ENCODE measurements at regions not wholly inside any gene's neighbourhood (a gene's known extent, or its start where the extent isn't known, plus 50 kb on each side); places are given as distances from the start of the nearest gene placed in this dataset.
"Not testable (repeated sequence)": the region's sequence is repeated elsewhere in the genome, so short reads cannot be mapped to it uniquely, and the experiment has no call there.

DNA sequence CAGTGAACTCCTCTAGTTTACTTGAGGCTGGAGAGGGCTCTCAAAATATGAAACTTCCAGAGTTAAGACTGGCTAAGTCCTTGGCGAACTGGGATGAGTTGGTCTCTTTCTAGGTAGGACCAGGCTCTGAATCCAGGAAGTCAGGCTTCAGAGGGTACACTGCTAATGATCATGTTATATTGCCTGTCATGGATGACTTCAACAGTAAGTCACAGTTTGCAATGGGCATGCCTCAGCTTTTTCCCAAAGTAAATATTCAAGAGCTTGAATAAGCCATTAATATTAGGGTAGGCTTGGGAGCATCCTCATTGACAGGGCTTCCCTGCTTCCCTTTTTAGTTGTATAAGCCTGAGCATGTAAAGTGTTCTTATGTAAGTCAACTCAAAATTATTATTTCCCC lies 61.7 kb upstream of the PTHLH start:
- Histone ChIP-seq H3K4me1 (ENCODE audit: control insufficient read depth in 2 of 2, insufficient read depth in 2 of 2, low read length in 1 of 2) (no peaks in the 10 kb centered on the region), H3K27me3 (ENCODE audit: control insufficient read depth in 1 of 2, insufficient read depth in 2 of 2, low read length in 2 of 2) (no peaks in the 10 kb centered on the region), H3K9me3 (ENCODE audit: control insufficient read depth in 2 of 2, insufficient read depth in 1 of 2, low read depth in 1 of 2, low read length in 1 of 2) (no peaks in the 10 kb centered on the region), H3K27ac (ENCODE audit: low read depth in 2 of 2, low read length in 1 of 2) (no peak overlapping the region), H3K36me3 (ENCODE audit: control insufficient read depth in 2 of 2, insufficient read depth in 2 of 2, low read length in 1 of 2) (no peaks in the 10 kb centered on the region), H3K4me3 (ENCODE audit: low read depth in 1 of 2, low read length in 2 of 2) (no peak overlapping the region)
- WGBS, 2 donors, result 70 to 74% methylated on average over 1 of the region's 1 CpG

DNA sequence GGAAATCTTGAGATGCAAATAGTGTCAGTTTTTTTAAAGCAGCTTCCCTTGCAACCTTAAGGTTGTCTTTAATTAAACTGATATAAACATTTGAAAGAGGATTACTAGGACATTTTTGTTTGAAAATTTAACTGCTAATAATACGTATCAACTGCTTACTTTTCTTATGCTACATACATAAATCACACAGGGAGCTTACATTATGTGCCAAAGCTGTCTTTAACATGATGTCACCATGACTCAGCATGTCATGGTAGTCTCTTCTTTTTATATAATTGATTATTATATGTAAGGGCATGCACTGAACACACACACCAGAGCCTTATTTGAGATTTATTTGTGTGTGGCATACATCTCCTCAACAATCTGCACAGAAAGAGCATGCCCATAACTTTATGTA lies 63.0 kb upstream of the PTHLH start:
- Histone ChIP-seq H3K4me3 (ENCODE audit: low read depth in 1 of 2, low read length in 2 of 2) (no peak overlapping the region), H3K27ac (ENCODE audit: low read depth in 2 of 2, low read length in 1 of 2) (no peak overlapping the region), H3K27me3 (ENCODE audit: control insufficient read depth in 1 of 2, insufficient read depth in 2 of 2, low read length in 2 of 2) (no peaks in the 10 kb centered on the region), H3K36me3 (ENCODE audit: control insufficient read depth in 2 of 2, insufficient read depth in 2 of 2, low read length in 1 of 2) (no peaks in the 10 kb centered on the region), H3K9me3 (ENCODE audit: control insufficient read depth in 2 of 2, insufficient read depth in 1 of 2, low read depth in 1 of 2, low read length in 1 of 2) (no peaks in the 10 kb centered on the region), H3K4me1 (ENCODE audit: control insufficient read depth in 2 of 2, insufficient read depth in 2 of 2, low read length in 1 of 2) (no peaks in the 10 kb centered on the region)
- 19 to 40% methylated on average over 1 of the region's 1 CpG for WGBS, 2 donors

GRCh38 chr12:28036940-28037339 lies 64.4 kb upstream of the PTHLH start:
- H3K36me3 ChIP-seq (ENCODE audit: control insufficient read depth in 2 of 2, insufficient read depth in 2 of 2, low read length in 1 of 2), result no peaks in the 10 kb centered on the region
- H3K4me3 ChIP-seq (ENCODE audit: low read depth in 1 of 2, low read length in 2 of 2), result no peak overlapping the region
- no peak overlapping the region for H3K27ac ChIP-seq (ENCODE audit: low read depth in 2 of 2, low read length in 1 of 2)
- WGBS, 2 donors, result 87 to 93% methylated on average over 3 of the region's 3 CpGs
- no peaks in the 10 kb centered on the region for H3K27me3 ChIP-seq (ENCODE audit: control insufficient read depth in 1 of 2, insufficient read depth in 2 of 2, low read length in 2 of 2)
- H3K9me3 ChIP-seq (ENCODE audit: control insufficient read depth in 2 of 2, insufficient read depth in 1 of 2, low read depth in 1 of 2, low read length in 1 of 2), result no peaks in the 10 kb centered on the region
- no peaks in the 10 kb centered on the region for H3K4me1 ChIP-seq (ENCODE audit: control insufficient read depth in 2 of 2, insufficient read depth in 2 of 2, low read length in 1 of 2)

GRCh38 chr12:28040246-28040645 lies 67.7 kb upstream of the PTHLH start:
- H3K4me1 ChIP-seq (ENCODE audit: control insufficient read depth in 2 of 2, insufficient read depth in 2 of 2, low read length in 1 of 2), result no peaks in the 10 kb centered on the region
- no peak overlapping the region for H3K4me3 ChIP-seq (ENCODE audit: low read depth in 1 of 2, low read length in 2 of 2)
- H3K27me3 ChIP-seq (ENCODE audit: control insufficient read depth in 1 of 2, insufficient read depth in 2 of 2, low read length in 2 of 2), result no peaks in the 10 kb centered on the region
- H3K9me3 ChIP-seq (ENCODE audit: control insufficient read depth in 2 of 2, insufficient read depth in 1 of 2, low read depth in 1 of 2, low read length in 1 of 2), result no peaks in the 10 kb centered on the region
- no peaks in the 10 kb centered on the region for H3K36me3 ChIP-seq (ENCODE audit: control insufficient read depth in 2 of 2, insufficient read depth in 2 of 2, low read length in 1 of 2)
- WGBS, 2 donors, result 88 to 90% methylated on average over 2 of the region's 2 CpGs
- H3K27ac ChIP-seq (ENCODE audit: low read depth in 2 of 2, low read length in 1 of 2), result no peak overlapping the region

DNA sequence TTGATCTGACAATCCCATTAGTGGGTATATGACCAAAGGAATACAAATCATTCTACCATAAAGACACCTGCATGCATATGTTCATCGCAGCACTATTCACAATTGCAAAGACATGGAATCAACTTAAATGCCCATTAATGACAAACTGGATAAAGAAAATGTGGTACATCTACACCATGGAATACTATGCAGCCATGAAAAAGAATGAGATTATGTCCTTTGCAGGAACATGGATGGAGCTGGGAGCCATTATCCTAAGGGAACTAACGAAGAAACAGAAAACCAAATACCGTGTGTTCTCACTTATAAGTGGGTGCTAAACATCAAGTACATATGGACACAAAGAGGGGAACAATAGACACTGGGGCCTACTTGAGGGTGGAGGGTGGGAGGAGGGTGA lies 74.1 kb upstream of the PTHLH start:
- not testable (repeated sequence) for H3K27me3 ChIP-seq (ENCODE audit: control insufficient read depth in 1 of 2, insufficient read depth in 2 of 2, low read length in 2 of 2); H3K4me3 ChIP-seq (ENCODE audit: low read depth in 1 of 2, low read length in 2 of 2); H3K36me3 ChIP-seq (ENCODE audit: control insufficient read depth in 2 of 2, insufficient read depth in 2 of 2, low read length in 1 of 2); H3K27ac ChIP-seq (ENCODE audit: low read depth in 2 of 2, low read length in 1 of 2); H3K9me3 ChIP-seq (ENCODE audit: control insufficient read depth in 2 of 2, insufficient read depth in 1 of 2, low read depth in 1 of 2, low read length in 1 of 2); H3K4me1 ChIP-seq (ENCODE audit: control insufficient read depth in 2 of 2, insufficient read depth in 2 of 2, low read length in 1 of 2)
- 86 to 95% methylated on average over 3 of the region's 3 CpGs for WGBS, 2 donors

- Histone ChIP-seq H3K4me1 (ENCODE audit: control insufficient read depth in 2 of 2, insufficient read depth in 2 of 2, low read length in 1 of 2) (peaks cover 0 to 4% of the 10 kb centered on the region in 2 donors), H3K27ac (ENCODE audit: low read depth in 2 of 2, low read length in 1 of 2) (peak overlapping the region in 1 of 2 donors; percentile 4), H3K27me3 (ENCODE audit: control insufficient read depth in 1 of 2, insufficient read depth in 2 of 2, low read length in 2 of 2) (no peaks in the 10 kb centered on the region), H3K4me3 (ENCODE audit: low read depth in 1 of 2, low read length in 2 of 2) (no peak overlapping the region), H3K9me3 (ENCODE audit: control insufficient read depth in 2 of 2, insufficient read depth in 1 of 2, low read depth in 1 of 2, low read length in 1 of 2) (no peaks in the 10 kb centered on the region), H3K36me3 (ENCODE audit: control insufficient read depth in 2 of 2, insufficient read depth in 2 of 2, low read length in 1 of 2) (no peaks in the 10 kb centered on the region)
- 57 to 73% methylated on average over 2 of the region's 2 CpGs for WGBS, 2 donors
These were observed 78.1 kb upstream of the PTHLH start for GRCh38 chr12:28050606-28051005.

DNA sequence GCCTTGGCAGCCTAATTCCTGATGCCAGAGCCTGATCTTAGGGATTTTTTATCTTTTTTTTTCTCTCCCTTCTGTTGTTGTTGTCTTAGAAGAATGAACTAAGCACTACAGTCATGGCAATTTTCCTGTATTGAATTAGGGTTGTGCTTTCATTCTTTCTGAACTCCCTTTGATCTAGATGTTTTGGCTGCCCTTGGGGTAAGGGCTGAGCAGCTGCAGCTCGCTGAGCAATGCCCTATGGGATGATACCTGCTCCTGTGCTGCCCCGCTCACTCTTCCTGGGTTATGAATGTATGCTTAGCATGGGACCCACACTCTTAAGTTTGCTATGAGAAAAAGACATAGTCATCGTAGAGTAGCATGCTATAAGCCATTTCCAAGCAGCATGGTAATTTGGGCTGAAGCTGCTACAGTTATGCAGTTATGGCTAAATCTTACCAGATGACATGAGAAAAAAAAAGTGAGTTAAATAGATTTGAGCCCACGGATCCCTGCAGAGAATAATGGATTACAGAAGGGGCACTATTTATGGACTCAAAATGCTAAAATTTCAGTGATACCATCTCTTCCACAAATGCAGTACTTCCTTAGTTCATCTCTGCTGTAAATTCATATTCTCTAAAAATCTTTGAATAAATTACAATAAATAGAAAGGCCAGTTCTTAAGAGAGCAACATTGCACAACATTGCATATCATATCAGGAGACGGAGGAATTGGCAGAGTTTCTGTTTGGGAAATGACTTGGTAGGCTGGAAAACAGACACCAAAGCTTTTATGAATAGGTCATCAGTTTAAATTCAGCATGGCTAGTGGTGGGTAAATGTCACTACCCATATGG lies 79.2 kb upstream of the PTHLH start:
- H3K27me3 ChIP-seq (ENCODE audit: control insufficient read depth in 1 of 2, insufficient read depth in 2 of 2, low read length in 2 of 2), result no peaks in the 10 kb centered on the region
- no peak overlapping the region for H3K27ac ChIP-seq (ENCODE audit: low read depth in 2 of 2, low read length in 1 of 2)
- no peak overlapping the region for H3K4me3 ChIP-seq (ENCODE audit: low read depth in 1 of 2, low read length in 2 of 2)
- no peaks in the 10 kb centered on the region for H3K9me3 ChIP-seq (ENCODE audit: control insufficient read depth in 2 of 2, insufficient read depth in 1 of 2, low read depth in 1 of 2, low read length in 1 of 2)
- WGBS, 2 donors, result 46 to 56% methylated on average over 5 of the region's 5 CpGs
- peaks cover 0 to 4% of the 10 kb centered on the region in 2 donors for H3K4me1 ChIP-seq (ENCODE audit: control insufficient read depth in 2 of 2, insufficient read depth in 2 of 2, low read length in 1 of 2)
- no peaks in the 10 kb centered on the region for H3K36me3 ChIP-seq (ENCODE audit: control insufficient read depth in 2 of 2, insufficient read depth in 2 of 2, low read length in 1 of 2)

DNA sequence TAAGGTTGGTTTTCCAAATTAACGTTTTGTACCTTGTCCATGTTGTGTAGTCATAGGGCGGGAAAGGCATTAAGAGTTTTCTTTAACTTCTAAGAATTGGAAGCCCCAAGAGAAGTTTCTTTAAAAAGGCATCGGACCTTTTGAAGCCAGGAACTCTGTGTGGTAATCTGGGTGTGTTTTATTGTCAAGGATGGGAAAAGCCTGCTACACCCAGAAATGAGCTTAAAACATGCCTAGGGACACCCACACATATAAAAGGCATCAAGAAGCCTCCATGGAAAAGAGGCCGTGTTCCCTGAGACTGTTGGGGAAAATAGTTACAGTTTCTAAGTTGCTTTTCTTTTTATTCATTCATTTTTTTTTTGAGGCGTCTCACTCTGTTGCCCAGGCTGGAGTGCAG lies 81.0 kb upstream of the PTHLH start:
- peaks cover 0 to 4% of the 10 kb centered on the region in 2 donors for H3K4me1 ChIP-seq (ENCODE audit: control insufficient read depth in 2 of 2, insufficient read depth in 2 of 2, low read length in 1 of 2)
- peak overlapping the region in 1 of 2 donors; percentile 26 for H3K27ac ChIP-seq (ENCODE audit: low read depth in 2 of 2, low read length in 1 of 2)
- no peaks in the 10 kb centered on the region for H3K9me3 ChIP-seq (ENCODE audit: control insufficient read depth in 2 of 2, insufficient read depth in 1 of 2, low read depth in 1 of 2, low read length in 1 of 2)
- WGBS, 2 donors, result 55 to 73% methylated on average over 5 of the region's 5 CpGs
- no peaks in the 10 kb centered on the region for H3K27me3 ChIP-seq (ENCODE audit: control insufficient read depth in 1 of 2, insufficient read depth in 2 of 2, low read length in 2 of 2)
- no peak overlapping the region for H3K4me3 ChIP-seq (ENCODE audit: low read depth in 1 of 2, low read length in 2 of 2)
- H3K36me3 ChIP-seq (ENCODE audit: control insufficient read depth in 2 of 2, insufficient read depth in 2 of 2, low read length in 1 of 2), result no peaks in the 10 kb centered on the region

DNA sequence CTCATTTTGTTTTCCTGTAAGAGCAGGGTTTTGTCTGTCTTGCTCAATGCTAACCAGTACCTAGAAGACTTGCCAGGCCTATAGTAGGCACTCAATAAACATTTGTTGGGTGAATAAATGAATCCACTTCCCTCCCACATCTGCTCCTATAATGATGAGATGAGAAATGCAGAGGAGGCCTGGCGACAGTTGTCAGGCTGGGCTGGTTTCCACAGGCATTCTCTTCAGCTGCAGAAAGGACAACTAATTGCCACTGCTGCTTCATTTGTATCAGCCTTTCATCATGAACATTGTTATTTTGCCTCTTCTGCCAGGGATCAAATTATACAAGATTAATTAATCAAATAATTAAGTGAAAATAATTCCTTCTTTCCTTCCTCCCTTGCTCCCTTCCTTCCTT lies 82.0 kb upstream of the PTHLH start:
- no peak overlapping the region for H3K27ac ChIP-seq (ENCODE audit: low read depth in 2 of 2, low read length in 1 of 2)
- 69 to 95% methylated on average over 1 of the region's 1 CpG for WGBS, 2 donors
- peaks cover 0 to 4% of the 10 kb centered on the region in 2 donors for H3K4me1 ChIP-seq (ENCODE audit: control insufficient read depth in 2 of 2, insufficient read depth in 2 of 2, low read length in 1 of 2)
- H3K9me3 ChIP-seq (ENCODE audit: control insufficient read depth in 2 of 2, insufficient read depth in 1 of 2, low read depth in 1 of 2, low read length in 1 of 2), result no peaks in the 10 kb centered on the region
- no peaks in the 10 kb centered on the region for H3K27me3 ChIP-seq (ENCODE audit: control insufficient read depth in 1 of 2, insufficient read depth in 2 of 2, low read length in 2 of 2)
- H3K4me3 ChIP-seq (ENCODE audit: low read depth in 1 of 2, low read length in 2 of 2), result no peak overlapping the region
- H3K36me3 ChIP-seq (ENCODE audit: control insufficient read depth in 2 of 2, insufficient read depth in 2 of 2, low read length in 1 of 2), result no peaks in the 10 kb centered on the region

Measured in esophagus (tissue), 2 donors.